GM10266 (cell line): ENCODE measurements at regions not wholly inside any gene's neighbourhood (a gene's known extent, or its start where the extent isn't known, plus 50 kb on each side); places are given as distances from the start of the nearest gene placed in this dataset.

Experiments
- DNase-seq: peaks from one replicate; pipeline ENCODE4 v3.0.0; 2012; ENCODE audit errors: extremely low spot score
- TF ChIP-seq, protein P1 (sequence below): IDR thresholded peaks from 2 replicates; pipeline ENCODE4 v1.5.1; 2012; ENCODE audit warnings: mild to moderate bottlenecking, low read depth; ENCODE audit not compliant: control insufficient read depth, insufficient read depth; ENCODE audit errors: missing control alignments

DNA sequence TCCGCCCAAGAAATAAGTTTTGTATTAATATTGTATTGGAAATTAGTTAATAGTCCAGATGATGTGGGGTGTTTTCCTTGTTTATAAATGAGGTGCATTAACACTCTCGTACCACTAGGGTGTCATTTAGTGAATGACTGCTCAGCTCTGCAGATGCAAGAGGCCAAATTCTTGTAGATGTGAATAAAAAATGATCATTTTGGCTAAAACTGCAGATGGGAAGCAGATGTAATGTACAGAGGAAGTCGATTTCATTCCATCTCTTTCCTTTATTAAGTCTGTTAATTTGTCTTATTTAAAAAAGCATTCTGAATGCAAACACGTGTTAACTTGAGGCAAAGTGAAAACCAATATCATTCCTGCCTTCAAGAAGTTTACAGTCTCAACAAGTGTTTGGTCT is 108.1 kb downstream of the DHX15 start:
- DNase-seq, result peak; percentile 58
- TF ChIP-seq, protein P1, sequence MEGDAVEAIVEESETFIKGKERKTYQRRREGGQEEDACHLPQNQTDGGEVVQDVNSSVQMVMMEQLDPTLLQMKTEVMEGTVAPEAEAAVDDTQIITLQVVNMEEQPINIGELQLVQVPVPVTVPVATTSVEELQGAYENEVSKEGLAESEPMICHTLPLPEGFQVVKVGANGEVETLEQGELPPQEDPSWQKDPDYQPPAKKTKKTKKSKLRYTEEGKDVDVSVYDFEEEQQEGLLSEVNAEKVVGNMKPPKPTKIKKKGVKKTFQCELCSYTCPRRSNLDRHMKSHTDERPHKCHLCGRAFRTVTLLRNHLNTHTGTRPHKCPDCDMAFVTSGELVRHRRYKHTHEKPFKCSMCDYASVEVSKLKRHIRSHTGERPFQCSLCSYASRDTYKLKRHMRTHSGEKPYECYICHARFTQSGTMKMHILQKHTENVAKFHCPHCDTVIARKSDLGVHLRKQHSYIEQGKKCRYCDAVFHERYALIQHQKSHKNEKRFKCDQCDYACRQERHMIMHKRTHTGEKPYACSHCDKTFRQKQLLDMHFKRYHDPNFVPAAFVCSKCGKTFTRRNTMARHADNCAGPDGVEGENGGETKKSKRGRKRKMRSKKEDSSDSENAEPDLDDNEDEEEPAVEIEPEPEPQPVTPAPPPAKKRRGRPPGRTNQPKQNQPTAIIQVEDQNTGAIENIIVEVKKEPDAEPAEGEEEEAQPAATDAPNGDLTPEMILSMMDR, result peak; percentile 46

DNA sequence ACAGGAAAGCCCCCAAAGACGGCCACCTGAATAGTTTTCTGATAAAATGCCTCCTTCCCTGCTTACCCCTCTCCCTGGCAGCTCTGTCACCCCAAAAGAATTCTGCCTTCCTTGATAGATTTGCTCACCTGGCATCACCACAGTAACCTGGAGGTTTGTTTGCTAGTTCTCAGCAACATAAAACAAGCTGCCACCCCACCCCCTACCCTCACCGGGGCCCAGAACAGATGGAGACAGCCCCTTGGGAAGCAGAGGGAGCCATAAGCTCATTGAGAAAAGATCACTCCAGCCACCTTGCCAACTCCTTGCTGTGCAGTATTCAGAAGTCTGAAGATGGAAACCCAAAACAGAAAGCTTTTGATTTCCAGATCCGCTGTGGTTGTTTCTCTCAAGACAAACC is 108.6 kb downstream of the DHX15 start:
- DNase-seq, result no peak
- TF ChIP-seq, protein P1, result no peak

DNA sequence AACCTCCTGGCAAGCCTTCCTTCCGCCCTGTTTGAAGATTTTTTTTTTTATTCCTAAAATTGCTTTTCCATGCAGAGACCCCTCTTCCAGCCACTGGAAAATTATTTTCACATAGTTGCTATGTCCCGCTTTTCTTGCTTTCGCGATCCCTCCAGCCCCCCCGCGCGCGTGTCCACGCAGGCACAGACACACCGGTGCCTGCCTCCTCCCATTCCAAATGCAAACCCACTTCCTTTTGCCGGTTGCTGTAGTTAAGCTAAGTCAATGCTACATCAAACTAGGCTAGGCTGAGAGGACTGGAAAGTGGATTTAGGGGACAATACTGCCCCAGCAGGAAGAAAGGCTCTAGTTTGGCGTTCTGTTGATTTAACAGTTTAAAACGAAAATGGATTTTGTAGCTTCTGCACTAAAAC is 111.0 kb downstream of the DHX15 start:
- TF ChIP-seq, protein P1, result no peak
- DNase-seq, result peak; percentile 44

DNA sequence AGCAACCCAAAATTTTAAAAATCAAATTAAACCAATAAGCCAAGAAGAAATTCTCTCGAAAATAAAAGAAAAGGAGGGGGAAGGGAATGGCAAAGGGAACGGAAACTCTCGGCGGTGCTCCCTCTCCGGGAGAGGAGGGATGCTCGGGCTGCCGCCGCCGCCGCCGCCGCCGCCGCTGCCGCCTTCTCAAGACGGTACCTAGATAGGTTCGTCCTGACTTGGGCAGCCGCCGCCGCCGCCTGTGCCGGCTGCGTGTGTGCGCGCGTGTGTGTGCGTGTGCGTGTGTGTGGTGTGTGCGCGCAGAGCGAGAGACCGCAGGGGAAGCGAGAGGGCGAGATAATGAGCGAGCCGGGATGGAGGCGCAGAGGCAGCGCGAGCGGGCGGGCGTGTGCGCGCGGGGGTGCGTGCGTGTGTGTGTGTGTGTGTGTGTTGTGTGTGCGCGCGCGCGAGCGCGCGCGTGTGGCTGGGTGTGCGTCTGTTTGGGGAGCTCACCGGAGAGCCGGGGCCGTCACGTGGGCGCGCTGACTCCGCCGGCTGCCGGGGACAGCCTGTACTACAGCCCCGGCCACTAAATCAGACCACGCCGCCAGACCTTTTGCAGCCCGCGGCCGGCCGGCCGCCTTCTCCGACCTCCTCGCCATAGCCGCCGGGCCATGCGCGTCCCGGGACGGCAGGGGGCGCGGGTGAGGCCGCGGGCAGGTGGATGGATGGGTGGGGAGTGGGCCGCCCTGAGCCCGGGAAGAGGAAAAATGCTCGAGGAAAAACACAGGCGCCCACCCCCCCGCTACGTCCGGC is 111.6 kb downstream of the DHX15 start:
- TF ChIP-seq, protein P1, result peak; percentile 61
- peak; percentile 86 for DNase-seq

DNA sequence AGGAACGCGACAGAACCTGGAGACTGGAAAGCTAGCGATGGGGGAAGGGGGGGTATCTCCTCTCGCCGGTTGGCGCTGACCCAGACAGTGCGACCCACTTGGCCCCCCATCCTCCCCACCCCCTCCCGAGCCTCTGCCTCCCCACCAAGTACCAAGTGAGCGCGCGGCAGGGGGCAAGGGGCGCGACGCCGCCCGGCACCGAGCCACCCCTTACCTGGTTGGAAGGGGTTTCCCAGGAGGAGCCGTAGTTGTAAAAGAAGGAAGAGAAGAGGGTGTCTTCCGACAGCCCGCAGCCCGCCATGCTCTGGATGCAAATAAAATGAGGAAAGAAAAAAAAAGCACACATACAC is 112.2 kb downstream of the DHX15 start:
- no peak for DNase-seq
- TF ChIP-seq, protein P1, result no peak

DNA sequence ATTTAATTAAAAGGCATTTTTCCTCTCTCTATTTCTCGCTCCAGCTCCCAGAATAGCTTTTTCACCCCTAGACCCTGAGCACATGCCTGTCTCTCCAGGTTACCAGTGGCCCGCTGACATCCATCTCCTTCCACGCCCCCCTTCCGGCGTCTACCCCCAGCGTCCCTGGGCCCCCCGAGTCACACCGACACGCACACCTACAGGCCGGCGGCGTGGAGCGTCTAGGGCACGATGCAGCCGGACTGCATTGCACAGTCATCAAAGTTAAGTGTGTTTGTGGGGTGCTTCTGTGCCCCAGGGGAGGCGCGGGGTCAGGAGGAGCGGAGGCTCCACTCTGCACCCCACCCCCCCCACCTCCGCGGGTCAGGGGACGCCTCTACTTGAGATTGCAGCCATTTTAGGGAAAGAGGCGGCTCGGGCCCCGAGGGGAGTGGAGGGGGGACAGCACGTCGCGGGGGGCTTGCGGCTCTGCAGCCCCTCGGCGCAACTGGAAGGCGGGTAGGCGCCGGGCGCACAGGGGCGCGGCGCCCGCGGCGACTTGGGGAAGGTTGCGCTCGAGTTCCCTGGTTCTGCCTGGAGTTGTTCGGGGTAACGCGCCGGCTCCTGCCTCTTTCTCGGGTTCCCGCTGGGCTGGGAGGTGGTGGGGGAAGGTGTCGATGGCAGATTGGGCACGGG is 112.7 kb downstream of the DHX15 start:
- DNase-seq, result peak; percentile 58
- TF ChIP-seq, protein P1, result no peak
